ENCODE measurements at regions not wholly inside any gene's neighbourhood (a gene's known extent, or its start where the extent isn't known, plus 50 kb on each side); places are given as distances from the start of the nearest gene placed in this dataset.

GRCh38 chr16:74210245-74210644 lies 86.4 kb upstream of the PSMD7 start:
- no peak for TF ChIP-seq CTCF (IDR thresholded peaks at IDR 0.05)
- no peak for TF ChIP-seq POLR2A (IDR thresholded peaks at IDR 0.05)
